H9 (cell line): ENCODE measurements at regions not wholly inside any gene's neighbourhood (a gene's known extent, or its start where the extent isn't known, plus 50 kb on each side); places are given as distances from the start of the nearest gene placed in this dataset.

ENCODE experiments used
- DNase-seq: peaks from one replicate; pipeline ENCODE4 v3.0.0-alpha.2; 2017
- H2AFZ ChIP-seq: one replicate; pipeline ENCODE4 v1.6.1; 2013; ENCODE audit warnings: mild to moderate bottlenecking, low read length, control low read depth, moderate library complexity
- H2AK5ac ChIP-seq: 2 replicates; pipeline ENCODE4 v1.6.1; 2013; ENCODE audit warnings: low read length, control low read depth, mixed read lengths; ENCODE audit not compliant: insufficient read length
- H2BK120ac ChIP-seq: one replicate; pipeline ENCODE4 v1.6.1; 2013; ENCODE audit warnings: low read depth, mild to moderate bottlenecking, low read length, control low read depth, inconsistent platforms; ENCODE audit not compliant: poor library complexity, severe bottlenecking
- H2BK12ac ChIP-seq: 2 replicates; pipeline ENCODE4 v1.6.1; 2013; ENCODE audit warnings: low read length, control low read depth, mixed read lengths, low read depth; ENCODE audit not compliant: insufficient read length
- H2BK15ac ChIP-seq: 2 replicates; pipeline ENCODE4 v1.6.1; 2013; ENCODE audit warnings: low read depth, low read length, control low read depth
- H2BK20ac ChIP-seq: one replicate; pipeline ENCODE4 v1.6.1; 2013; ENCODE audit warnings: low read depth, mild to moderate bottlenecking, low read length, control low read depth, inconsistent platforms; ENCODE audit not compliant: poor library complexity, severe bottlenecking
- H2BK5ac ChIP-seq: 2 replicates; pipeline ENCODE4 v1.6.1; 2013; ENCODE audit warnings: low read length, control low read depth, mixed read lengths; ENCODE audit not compliant: insufficient read length
- H3K14ac ChIP-seq: 2 replicates; pipeline ENCODE4 v1.6.1; 2013; ENCODE audit warnings: low read length, control low read depth; ENCODE audit not compliant: insufficient read depth
- H3K18ac ChIP-seq: 2 replicates; pipeline ENCODE4 v1.6.1; 2013; ENCODE audit warnings: low read depth, mild to moderate bottlenecking, mixed read lengths, low read length, control low read depth; ENCODE audit not compliant: insufficient read length
- H3K23ac ChIP-seq: 2 replicates; pipeline ENCODE4 v1.6.1; 2013; ENCODE audit warnings: low read length, control low read depth, mixed read lengths, low read depth; ENCODE audit not compliant: insufficient read length
- H3K23me2 ChIP-seq: 2 replicates; pipeline ENCODE4 v1.6.1; 2013; ENCODE audit warnings: low read depth, mild to moderate bottlenecking, mixed read lengths, low read length, control low read depth; ENCODE audit not compliant: insufficient read length, poor library complexity, severe bottlenecking
- H3K27ac ChIP-seq: 2 replicates; pipeline ENCODE4 v1.5.1; 2013; ENCODE audit warnings: low read length, control low read depth, mixed read lengths, low read depth; ENCODE audit not compliant: insufficient read length
- H3K27me3 ChIP-seq: 2 replicates; pipeline ENCODE4 v1.6.1; 2013; ENCODE audit warnings: low read length, control low read depth, inconsistent platforms; ENCODE audit not compliant: insufficient read depth
- H3K4ac ChIP-seq: 2 replicates; pipeline ENCODE4 v1.6.1; 2013; ENCODE audit warnings: low read depth, mild to moderate bottlenecking, control low read depth, inconsistent platforms, low read length, moderate library complexity
- H3K4me1 ChIP-seq: 2 replicates; pipeline ENCODE4 v1.6.1; 2013; ENCODE audit warnings: low read length, control low read depth, inconsistent platforms; ENCODE audit not compliant: insufficient read depth
- H3K4me2 ChIP-seq: 2 replicates; pipeline ENCODE4 v1.6.1; 2013; ENCODE audit warnings: low read length, control low read depth, mixed read lengths; ENCODE audit not compliant: insufficient read length, insufficient read depth
- H3K56ac ChIP-seq: 2 replicates; pipeline ENCODE4 v1.6.1; 2013; ENCODE audit warnings: low read depth, mild to moderate bottlenecking, mixed read lengths, low read length, control low read depth; ENCODE audit not compliant: insufficient read length
- H3K79me1 ChIP-seq: 2 replicates; pipeline ENCODE4 v1.6.1; 2013; ENCODE audit warnings: low read depth, mild to moderate bottlenecking, moderate library complexity, low read length, control low read depth, inconsistent platforms; ENCODE audit not compliant: insufficient read depth, poor library complexity, severe bottlenecking
- H3K79me2 ChIP-seq: 2 replicates; pipeline ENCODE4 v1.6.1; 2013; ENCODE audit warnings: low read length, control low read depth, inconsistent platforms; ENCODE audit not compliant: insufficient read depth
- H3K9ac ChIP-seq: 2 replicates; pipeline ENCODE4 v1.6.1; 2013; ENCODE audit warnings: low read length, control low read depth, mixed read lengths; ENCODE audit not compliant: insufficient read length; ENCODE audit errors: extremely low read depth
- H3K9me3 ChIP-seq: one replicate; pipeline ENCODE4 v1.6.1; 2013; ENCODE audit warnings: low read depth, low read length, inconsistent platforms; ENCODE audit not compliant: control insufficient read depth
- H3T11ph ChIP-seq: one replicate; pipeline ENCODE4 v1.6.1; 2013; ENCODE audit warnings: mild to moderate bottlenecking, low read length, control low read depth, inconsistent platforms
- H4K20me1 ChIP-seq: one replicate; pipeline ENCODE4 v1.6.1; 2013; ENCODE audit not compliant: control insufficient read depth, insufficient read length, insufficient read depth
- H4K5ac ChIP-seq: 2 replicates; pipeline ENCODE4 v1.6.1; 2013; ENCODE audit warnings: low read depth, mild to moderate bottlenecking, mixed read lengths, low read length, control low read depth; ENCODE audit not compliant: insufficient read length
- H4K8ac ChIP-seq: replicated peaks from 2 replicates; pipeline ENCODE4 v1.6.1; 2013; ENCODE audit warnings: low read length, control low read depth, mixed read lengths, low read depth; ENCODE audit not compliant: insufficient read length
- H4K91ac ChIP-seq: 2 replicates; pipeline ENCODE4 v1.6.1; 2013; ENCODE audit warnings: low read depth, mild to moderate bottlenecking, moderate library complexity, mixed read lengths, low read length, control low read depth; ENCODE audit not compliant: insufficient read length
- H3K27ac Mint-ChIP-seq, 3 experiments: 2 replicates in 2 of 3; 3 replicates in 1 of 3; pipeline ENCODE4 v1.8.0; 2020 to 2021; ENCODE audit warnings: mixed read lengths in 3 of 3, mild to moderate bottlenecking in 1 of 3, moderate library complexity in 1 of 3
- H3K27me3 Mint-ChIP-seq: 2 replicates; pipeline ENCODE4 v1.8.0; 2021; ENCODE audit warnings: low read depth, mild to moderate bottlenecking, moderate library complexity, mixed read lengths
- H3K36me3 Mint-ChIP-seq, 3 experiments: 2 replicates in 2 of 3; 3 replicates in 1 of 3; pipeline ENCODE4 v1.8.0; 2020 to 2021; ENCODE audit warnings: low read depth in 3 of 3, mixed read lengths in 3 of 3; ENCODE audit not compliant: insufficient read depth in 1 of 3
- H3K4me1 Mint-ChIP-seq, 2 experiments: 2 replicates each; pipeline ENCODE4 v1.8.0; 2020; ENCODE audit warnings: mixed read lengths in 2 of 2
- H3K4me3 Mint-ChIP-seq, 2 experiments: 2 replicates in 1 of 2; 3 replicates in 1 of 2; pipeline ENCODE4 v1.8.0; 2020 to 2021; ENCODE audit warnings: mild to moderate bottlenecking in 2 of 2, mixed read lengths in 2 of 2, moderate library complexity in 1 of 2
- H3K9me3 Mint-ChIP-seq, 2 experiments: 2 replicates in 1 of 2; 3 replicates in 1 of 2; pipeline ENCODE4 v1.8.0; 2020; ENCODE audit warnings: mild to moderate bottlenecking in 2 of 2, mixed read lengths in 2 of 2, moderate library complexity in 1 of 2
- CTCF ChIP-seq: fragments of 200-600 bp; sonication (generic); conservative IDR thresholded peaks from 3 replicates; pipeline ENCODE4 v1.8.0; 2021; ENCODE audit warnings: antibody characterized with exemption, mild to moderate bottlenecking
- WGBS: extraction: QIAGEN DNeasy Blood & Tissue Kit; methylation state at CpG from one replicate; pipeline ENCODE4 v1.1.7; 2013; ENCODE audit warnings: missing lambda C conversion rate, low lambda C conversion rate, mixed read lengths; ENCODE audit not compliant: insufficient read length; ENCODE audit errors: extremely low coverage; 5-methylcytosine and 5-hydroxymethylcytosine counted together

GRCh38 chr5:161095953-161096352, 243.9 kb upstream of the ATP10B start:
- Histone ChIP-seq H2BK5ac (no peak overlapping the region), H2BK20ac (no peak overlapping the region), H3K79me1 (no peaks in the 10 kb centered on the region), H3K9ac (no peak overlapping the region), H2AK5ac (no peak overlapping the region), H2AFZ (no peak overlapping the region), H4K91ac (no peak overlapping the region), H3K4me1 (no peaks in the 10 kb centered on the region), H3K79me2 (no peaks in the 10 kb centered on the region), H3K9me3 (no peaks in the 10 kb centered on the region), H4K20me1 (no peaks in the 10 kb centered on the region), H3K4me2 (no peak overlapping the region), H3K4ac (no peak overlapping the region), H2BK12ac (no peak overlapping the region), H3T11ph (no peak overlapping the region), H3K14ac (no peak overlapping the region), H3K23me2 (no peaks in the 10 kb centered on the region), H4K5ac (no peak overlapping the region), H3K23ac (no peak overlapping the region), H4K8ac (no peak overlapping the region), H3K27me3 (no peaks in the 10 kb centered on the region), H2BK15ac (no peak overlapping the region), H3K27ac (no peak overlapping the region), H3K18ac (no peak overlapping the region), H2BK120ac (no peak overlapping the region), H3K56ac (no peak overlapping the region)
- no peaks in the 10 kb centered on the region for H3K36me3 Mint-ChIP-seq
- no peak overlapping the region for H3K27ac Mint-ChIP-seq
- no peaks in the 10 kb centered on the region for H3K4me1 Mint-ChIP-seq
- no peaks in the 10 kb centered on the region for H3K9me3 Mint-ChIP-seq
- H3K27me3 Mint-ChIP-seq, result no peaks in the 10 kb centered on the region
- WGBS, result no CpG with 5 or more reads among the region's 2 CpGs
- no peak for DNase-seq
- TF ChIP-seq CTCF, result no peak
- no peak overlapping the region for H3K4me3 Mint-ChIP-seq
